GM19023 (cell line): ENCODE measurements at regions not wholly inside any gene's neighbourhood (a gene's known extent, or its start where the extent isn't known, plus 50 kb on each side); places are given as distances from the start of the nearest gene placed in this dataset.
A peak's percentile ranks its signal among the peaks of the same experiment; 100 is the strongest.
"Not testable (repeated sequence)": the region's sequence is repeated elsewhere in the genome, so short reads cannot be mapped to it uniquely, and the experiment has no call there.

ENCODE experiments used
- ATAC-seq: cut with Tn5 transposase; IDR thresholded peaks from one replicate; pipeline ENCODE4 v1.9.1; 2021; ENCODE audit warnings: mild to moderate bottlenecking, moderate library complexity; ENCODE audit not compliant: unreplicated experiment

DNA sequence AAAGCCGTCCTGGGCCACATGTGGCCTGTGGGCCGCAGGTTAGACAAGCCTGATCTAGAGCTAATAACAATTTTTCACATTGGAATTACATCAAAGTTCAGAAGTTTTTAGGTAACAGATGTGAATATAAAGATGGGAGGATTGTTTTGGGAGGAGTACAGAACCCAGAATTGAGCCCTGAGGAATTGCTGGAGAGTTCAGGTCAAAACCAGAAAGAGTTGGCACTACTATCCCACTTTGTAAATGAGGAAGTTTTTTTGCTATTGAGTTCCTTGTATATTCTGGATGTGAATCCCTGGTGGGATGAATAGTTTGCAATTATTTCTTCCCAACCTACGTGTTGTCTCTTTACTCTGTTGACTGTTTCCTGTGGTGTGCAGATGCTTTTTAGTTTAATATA lies 109.5 kb upstream of the LIPC start:
- ATAC-seq: no peak

DNA sequence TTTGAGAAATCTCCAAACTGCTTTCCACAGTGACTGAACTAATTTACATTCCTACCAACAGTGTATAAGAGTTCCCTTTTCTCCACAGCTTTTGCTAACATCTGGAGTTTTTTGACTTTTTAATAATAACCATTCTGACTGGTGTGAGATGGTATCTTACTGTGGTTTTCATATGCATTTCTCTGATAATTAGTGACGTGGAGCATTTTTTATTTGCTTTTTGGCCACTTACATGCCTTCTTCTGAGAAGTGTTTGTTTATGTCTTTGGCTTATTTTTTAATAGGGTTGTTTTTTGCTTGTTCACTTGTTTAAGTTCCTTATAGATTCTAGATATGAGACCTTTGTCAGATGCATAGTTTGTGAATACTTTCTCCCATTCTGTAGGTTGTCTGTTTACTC lies 108.5 kb upstream of the LIPC start:
- not testable (repeated sequence) for ATAC-seq

DNA sequence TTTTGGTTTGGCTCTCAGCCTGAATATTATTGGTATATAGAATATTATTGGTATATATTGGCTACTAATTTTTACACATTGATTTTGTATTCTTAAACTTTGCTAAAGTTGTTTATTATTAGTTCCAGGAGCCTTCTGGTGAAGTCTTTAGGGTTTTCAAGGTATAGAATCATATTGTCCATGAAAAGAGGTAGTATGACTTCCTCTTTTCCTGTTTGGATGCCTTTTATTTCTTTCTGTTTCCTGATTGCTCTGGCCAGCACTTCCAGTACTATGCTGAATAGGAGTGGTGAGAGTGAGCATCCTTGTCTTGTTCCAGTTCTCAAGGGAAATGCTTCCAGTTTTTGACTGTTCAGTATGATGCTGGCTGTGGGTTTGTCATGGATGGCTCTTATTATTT lies 107.3 kb upstream of the LIPC start:
- no peak for ATAC-seq

DNA sequence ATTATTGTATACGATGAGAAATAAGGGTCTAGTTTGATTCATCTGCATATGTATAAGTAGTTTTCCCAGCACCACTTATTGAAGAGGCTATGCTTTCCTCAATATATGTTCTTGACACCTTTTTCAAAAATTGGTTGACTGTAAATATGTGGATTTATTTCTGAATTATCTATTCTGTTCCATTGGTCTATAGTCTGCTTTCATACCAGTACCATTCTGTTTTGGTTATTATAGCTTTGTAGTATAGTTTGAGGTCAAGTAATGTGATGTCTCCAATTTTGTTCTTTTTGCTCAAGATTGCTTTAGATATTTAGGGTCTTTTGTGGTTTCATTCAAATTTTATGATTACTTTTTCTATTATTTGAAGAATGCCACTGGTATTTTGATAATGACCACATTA lies 103.8 kb upstream of the LIPC start:
- ATAC-seq: no peak

DNA sequence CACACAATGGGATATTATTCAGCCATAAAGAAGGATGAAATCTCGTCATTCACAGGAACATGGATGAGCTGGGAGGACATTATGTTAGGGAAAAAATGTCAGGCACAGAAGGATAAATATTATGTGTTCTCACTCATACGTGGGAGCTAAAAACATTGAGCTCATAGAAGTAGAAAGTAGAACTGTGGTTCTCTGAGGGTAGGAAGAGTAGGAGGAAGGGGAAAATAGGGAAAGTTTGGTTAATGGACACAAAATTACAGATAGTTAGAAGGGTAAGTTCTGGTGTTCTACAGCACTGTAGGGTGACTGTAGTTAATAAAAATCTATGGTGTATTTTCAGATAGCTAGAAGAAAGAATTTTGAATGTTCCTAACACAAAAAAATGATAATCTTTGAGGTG lies 102.6 kb upstream of the LIPC start:
- no peak for ATAC-seq

DNA sequence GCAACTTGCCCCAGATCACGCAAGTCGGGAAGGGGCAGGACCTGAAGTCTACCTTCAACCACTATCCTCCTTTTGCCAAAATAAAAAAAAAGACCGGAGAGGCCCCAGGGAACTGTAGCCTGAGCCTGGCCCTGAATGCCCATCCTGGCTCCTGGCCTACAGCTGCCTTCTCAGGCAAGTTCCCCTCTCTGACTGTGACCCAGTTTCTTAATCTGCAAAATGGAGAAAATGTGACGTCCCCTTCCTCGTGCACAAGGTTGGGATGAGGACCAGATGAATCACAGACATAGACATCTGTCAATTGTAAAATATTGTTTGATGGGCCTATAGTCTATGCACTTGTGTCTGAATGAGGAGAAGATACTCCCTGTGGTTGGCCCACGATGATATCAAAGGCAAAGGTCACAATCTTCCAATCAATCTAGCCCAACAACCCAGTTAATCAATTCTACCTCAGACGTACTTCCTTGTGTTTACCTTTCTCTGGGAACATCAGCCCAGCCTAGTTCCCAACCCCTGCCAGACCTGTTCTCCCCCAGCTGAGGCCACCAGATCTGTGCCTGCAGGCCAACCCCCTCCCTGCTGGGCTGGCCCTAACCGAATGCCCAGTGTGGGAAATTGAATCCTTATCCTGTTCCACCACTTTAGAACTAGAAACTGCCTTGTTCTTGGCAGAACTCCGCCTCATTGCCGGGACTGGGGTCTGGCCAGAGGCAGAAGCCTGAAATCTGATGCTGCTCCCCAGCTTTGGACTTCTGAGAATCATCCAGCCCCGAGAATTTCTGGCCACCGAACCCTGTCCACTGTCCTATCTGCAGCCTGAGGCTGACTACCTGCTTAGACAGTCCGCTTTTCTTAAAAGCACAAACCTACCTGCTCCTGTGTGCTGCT lies 101.8 kb upstream of the LIPC start:
- no peak for ATAC-seq

DNA sequence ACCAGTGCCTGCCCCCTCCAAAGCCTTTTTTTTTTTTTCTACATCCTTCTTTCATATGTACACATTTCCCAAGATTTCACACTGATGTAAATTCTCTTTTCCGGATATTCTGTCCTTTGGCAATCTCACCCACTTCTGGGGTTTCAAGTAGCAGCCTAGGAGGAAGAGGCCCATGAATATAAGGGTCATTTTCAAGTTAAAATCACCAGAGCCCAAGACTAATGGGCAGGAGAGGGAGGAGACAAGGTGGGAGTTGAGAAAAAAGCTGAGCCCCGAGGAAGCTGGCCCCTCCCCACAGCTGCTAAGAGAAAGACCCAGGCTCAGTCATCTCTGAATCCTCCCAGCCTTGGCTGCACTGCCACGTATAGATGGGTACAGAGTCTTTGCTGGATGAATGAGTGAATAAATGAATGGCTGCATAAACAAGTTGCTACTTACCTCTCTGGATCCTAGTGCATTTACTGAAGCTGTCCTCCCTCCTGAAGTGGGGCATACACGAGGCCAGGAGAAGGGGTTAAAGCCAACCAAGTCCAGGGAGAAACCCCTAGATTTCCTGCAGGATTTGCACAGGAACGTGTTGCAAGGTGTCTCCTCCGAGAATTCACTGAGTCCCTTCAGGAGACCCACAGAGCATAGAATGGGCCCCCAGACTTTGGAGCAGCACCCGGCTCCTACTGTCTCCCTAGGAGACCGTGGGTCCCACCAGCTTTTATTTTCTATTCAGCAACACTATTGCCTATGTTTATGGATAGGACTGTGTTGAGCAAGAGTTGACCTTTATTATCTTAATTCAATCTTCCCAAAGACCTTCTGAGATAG lies 100.8 kb upstream of the LIPC start:
- no peak for ATAC-seq

DNA sequence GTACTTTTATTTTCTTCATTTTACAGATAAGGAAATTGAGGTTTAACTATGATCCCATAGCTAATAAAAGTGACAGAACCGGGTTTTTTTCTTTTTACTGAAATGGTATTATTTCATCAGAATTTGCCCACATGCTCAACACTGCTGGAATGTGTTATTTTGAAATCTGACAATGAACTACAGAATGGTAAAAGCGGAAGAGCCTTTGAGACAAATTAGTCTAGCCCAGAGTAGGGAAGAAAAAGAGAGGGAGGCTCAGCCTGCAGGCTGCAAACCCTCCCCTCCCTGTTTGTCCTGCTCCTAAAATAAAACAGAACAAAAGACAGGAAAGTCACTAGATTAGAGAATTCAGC lies 100.3 kb upstream of the LIPC start:
- ATAC-seq: no peak

DNA sequence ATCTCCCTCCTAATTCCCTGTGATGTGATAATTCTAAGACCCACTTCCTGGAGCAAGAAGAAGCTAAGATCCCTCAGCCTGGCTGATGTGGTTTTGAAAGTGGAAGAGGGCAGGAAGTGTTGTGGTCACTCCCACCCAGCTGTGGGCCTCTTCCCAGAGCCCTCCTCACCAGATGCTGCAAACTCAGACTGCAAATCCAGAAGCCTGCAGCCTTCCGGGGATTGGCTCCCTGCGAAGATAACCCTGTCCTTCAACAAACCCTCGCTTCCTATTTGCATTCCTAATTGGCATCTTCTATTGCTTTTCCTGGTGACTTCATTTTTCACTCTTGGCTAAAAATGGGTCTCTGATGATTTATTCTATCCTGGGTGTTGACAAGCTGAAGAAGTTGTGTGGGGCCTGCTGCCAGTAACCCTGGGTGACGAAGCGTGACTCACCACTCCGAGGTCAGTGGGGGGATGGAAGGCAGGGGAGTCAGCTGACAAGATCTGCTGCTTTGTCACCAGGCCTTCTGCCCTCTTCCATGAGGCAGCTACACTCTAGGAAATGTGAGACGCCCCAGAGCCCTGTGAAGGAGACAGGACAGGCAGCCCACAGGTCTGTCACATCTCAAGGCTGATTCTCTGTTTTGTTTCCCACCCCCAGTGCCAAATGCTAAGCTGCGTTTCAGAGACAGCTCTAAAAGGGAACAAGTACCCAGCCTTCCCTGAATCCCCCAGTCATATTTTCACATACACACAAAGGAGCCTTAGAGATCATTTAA lies 99.7 kb upstream of the LIPC start:
- peak; percentile 79 for ATAC-seq

DNA sequence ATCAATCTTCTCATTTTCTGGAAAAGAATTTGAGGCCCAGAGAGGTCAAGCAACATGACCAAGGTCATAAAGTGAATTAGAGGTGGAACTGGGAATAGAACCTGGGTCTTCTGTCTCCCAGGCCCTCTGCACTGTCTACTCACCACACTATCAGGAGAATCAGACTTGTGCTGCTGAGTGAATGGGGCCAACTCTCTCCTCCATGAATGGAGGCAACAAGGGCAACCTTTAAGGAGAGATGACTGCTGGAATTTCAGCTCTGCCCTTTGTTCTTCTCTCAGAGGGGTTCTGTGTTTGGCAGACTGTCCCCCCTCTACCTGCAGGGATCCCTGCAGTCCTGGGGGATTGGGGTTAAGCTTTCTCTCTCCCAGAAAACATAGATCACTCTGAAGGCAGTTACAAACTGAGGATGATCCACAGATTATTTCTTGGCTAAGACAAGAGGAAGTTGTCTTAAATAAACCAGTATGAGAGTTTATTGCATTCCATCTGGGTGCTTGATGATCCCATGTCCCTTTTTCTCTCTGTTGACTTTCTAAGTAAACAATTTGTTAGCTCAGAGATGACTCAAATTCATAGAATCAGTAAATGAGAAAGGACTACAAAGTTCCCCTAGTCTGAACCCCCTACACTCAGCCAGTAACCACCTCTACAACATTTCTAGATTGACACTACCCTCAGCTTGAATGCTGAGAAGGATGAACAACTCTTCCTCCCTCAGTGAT lies 99.0 kb upstream of the LIPC start:
- ATAC-seq: no peak

DNA sequence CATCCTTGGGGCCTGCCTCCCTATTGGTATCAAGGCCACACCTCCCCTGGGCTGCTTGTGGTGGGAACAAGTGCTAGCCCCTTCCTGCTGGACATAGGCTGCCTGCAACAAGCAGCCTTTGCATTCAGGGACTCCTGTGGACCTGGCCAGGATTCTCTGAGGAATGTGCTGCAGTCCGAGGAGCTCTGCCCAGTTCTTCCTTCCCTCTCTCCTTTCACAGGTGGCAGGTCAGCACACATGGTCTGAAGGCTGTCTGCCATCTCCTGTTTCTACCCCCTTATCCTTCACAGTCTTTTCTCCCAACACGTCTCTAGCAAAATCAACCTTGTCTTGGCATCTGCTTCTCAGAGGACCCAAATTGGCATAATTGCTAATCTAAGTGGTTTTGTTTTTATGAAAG lies 97.0 kb upstream of the LIPC start:
- ATAC-seq: no peak

DNA sequence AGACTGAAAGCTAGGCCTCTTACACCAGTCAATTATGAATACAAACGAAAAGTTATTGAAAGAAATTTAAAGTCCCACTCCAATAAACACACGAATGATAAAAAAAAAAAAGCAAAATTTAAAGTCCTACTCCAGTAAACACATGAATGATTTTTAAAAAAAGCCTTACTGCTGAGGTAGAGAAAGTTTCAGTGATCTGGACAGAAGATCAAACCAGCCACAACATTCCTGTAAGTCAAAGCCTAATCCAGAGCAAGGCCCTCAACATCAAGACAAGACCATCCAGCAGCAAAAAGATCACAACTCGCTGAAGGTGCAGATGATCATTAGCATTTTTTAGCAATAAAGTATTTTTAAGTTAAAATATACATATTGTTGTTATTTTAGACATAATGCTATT lies 95.6 kb upstream of the LIPC start:
- ATAC-seq: no peak

DNA sequence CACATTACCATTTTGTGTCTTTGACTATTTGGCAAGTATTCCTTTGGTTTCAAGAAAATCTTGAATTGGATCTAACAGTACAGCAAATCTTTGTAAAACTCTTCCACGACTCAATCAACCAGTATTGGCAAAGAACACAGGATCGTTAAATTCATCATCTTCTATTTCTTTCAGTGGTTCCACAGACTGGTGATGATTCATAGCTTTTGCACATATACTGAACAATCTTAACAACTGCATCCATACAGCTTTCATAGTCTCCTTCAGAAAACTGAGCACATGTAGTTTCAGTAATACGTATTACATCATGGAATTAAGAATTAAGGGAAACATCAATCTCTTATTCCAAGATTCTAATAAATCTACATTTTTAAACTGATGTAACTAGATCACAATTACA lies 91.6 kb upstream of the LIPC start:
- ATAC-seq: no peak

DNA sequence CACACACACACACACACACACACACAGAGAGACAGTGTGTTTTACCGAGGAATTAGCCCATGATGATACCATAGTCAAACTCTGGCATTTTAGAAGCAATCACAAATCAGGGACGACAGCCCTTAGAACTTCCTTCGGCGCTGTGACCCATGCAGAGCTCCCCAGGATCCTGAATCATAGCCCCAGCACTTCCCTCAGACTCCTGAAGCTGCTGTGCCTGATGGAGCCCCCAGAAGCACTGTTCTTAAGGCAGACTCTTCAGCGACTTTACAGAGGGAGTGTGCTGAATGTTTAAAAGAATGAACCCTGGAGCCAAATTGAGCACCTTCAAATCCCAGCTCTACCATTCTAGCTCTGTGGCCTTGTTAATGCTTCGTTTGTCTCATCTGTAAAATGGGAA lies 89.3 kb upstream of the LIPC start:
- no peak for ATAC-seq

DNA sequence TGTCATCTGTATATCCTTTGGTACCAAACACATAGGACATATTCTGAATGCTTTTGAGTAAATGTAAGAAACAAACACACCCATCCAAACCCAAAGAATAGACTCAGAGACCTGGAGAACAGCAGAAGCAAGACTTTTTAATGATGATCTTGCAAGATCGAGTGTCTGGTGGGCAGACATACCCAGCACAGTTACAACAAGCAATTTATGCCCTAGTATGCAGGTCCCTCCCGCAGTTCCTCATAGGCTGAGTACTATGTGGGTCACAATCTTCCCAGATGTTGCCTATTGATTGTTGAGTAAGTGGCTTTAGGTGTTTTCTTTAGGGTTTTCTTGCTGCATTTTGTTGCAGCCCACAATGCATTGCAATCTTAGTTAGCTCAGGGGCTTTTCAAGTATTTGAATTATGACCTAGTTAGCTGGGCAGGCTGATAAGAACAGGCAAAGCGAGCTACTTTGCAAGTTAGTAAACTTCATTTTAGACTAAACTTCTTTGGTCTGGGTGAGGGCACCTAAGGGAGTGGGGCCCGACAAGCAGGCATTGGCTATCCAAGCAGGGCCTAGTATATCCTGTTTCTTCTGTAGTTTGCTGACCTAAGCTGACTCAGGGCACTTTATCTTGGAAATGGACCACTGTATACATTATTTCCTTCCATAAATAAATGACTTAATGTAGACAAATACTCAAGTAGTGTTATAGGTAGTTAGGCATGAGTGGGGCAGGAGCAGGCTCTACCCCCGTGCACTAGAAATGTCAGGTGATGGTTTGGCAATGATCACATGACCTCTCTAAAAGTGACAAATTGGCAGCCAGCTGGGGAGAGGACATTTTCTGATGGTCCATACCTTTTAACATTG lies 87.3 kb upstream of the LIPC start:
- ATAC-seq: no peak

DNA sequence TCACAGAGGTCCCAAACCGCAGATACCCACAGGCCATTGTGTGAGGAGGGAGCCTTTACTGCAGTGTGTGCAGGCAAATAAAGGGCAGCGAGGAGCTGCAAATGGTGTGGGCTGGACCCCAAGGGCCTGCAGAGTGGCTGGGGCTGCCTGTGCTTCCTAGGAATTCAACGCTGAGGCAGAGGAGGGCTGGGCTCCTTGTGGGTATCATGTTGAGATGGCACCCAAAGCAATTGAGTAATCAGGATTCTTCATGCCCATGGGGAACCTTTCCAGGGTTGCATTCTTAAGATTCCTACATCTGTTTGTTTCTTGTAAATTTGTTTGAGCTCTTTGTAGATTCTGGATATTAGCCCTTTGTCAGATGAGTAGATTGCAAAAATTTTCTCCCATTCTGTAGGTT lies 85.4 kb upstream of the LIPC start:
- no peak for ATAC-seq

DNA sequence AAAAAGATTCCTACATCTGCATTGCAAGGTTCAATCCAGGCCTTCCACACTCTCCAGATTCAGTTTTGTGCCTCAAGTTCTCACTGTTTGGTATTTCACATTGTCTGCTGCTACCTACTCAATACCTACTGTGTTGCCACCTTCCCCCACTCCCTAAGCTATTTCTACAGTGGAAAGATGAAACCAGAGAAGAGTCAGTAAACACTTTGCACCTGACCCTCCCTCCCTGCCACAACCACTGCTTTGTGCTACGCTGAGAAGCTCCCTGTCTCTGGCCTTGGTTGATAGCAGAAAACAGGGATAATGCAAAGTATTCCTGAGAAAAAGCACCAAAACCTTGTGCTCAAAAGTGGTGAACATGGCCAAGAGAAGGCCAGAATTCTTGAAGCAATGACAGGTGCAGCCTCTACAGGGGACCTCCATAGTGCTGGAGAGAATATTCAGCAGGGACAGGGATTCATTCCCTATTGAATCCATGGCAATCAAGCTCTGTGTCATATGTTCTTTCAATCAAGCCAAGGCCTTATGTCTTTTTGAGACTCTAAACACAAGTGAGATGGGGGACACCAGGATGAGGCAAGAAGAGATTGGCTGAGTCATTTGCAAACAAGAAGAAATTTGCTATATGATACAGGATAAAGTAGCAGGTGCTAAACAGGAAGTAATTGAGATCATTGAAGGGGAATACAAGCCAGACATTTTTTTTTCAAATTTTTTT lies 83.5 kb upstream of the LIPC start:
- no peak for ATAC-seq

DNA sequence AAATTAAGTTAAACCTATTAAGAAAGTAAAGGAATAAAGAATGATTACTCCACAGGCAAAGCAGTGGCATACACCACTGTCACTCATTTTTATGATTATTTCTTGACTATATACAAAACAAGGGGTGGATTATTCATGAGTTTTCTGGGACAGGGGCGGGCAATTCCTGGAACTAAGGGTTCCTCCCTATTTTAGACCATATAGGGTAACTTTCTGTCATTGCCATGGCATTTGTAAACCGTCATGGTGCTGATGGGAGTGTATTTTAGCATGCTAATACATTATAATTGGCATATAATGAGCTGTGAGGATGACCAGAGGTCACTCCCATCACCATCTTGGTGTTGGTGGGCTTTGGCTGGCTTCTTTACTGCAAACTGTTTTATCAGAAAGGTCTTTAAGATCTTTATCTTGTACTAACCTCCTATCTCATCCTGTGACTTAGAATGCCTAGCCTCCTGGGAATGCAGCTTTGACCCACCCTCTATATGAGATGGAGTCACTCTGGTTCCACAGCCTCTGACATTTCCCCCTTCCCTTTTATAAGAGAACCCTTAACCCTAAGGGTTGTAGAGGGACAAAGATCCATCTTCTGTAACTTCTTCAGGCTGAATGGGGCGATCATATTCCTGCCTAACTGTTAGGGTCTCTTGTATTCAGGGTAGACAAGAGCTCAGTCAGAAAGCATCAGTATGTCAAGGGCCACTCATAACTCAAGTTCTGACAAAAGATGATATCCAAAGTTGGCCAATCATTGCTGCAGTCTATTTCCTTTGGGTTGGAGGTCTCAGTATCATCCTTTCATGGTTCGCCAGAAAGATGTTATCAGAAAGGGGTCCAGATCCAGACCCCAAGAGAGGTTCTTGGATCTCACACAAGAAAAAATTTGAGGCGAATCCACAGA lies 79.5 kb upstream of the LIPC start:
- no peak for ATAC-seq
